GM19099 (cell line): ENCODE measurements at regions not wholly inside any gene's neighbourhood (a gene's known extent, or its start where the extent isn't known, plus 50 kb on each side); places are given as distances from the start of the nearest gene placed in this dataset.

ENCODE experiments used
- POLR2A ChIP-seq: IDR thresholded peaks from 3 replicates; pipeline ENCODE4 v1.6.1; 2011; ENCODE audit warnings: low read depth; ENCODE audit not compliant: insufficient read length; ENCODE audit errors: extremely low read depth

DNA sequence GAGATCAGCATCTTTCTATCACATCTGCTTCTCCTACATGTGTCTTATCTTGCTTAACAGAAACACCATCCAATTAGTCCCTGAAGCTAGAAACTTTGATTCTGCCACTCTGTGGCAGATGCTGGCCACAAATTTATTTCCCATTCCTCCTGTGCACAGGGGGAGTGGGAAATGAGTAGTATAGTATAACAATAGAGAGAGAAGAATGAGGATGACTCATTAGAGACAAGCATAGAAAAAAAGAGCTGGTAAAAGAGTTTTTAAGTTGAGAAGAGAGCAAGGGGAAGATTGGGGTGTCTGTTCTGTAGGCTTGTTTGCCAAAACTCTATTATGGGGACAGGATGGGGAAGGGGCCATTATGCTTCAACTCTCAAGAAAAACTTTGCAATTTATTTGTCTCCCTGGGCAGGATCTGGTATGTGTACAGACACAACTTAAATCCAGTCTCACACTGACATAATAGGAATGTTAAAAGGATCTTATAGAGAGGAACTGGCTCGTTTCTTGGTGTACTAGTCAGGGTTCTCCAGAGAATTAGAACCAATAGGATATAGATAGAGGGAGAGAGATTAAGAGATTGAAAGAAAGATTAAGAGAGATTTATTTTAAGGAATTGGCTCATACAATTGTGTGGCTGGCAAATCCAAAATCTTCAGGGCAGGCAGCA is 142.6 kb upstream of the CPSF6 start:
- TF ChIP-seq POLR2A = no peak

GRCh38 chr12:69097619-69098368 is 141.6 kb upstream of the CPSF6 start:
- TF ChIP-seq POLR2A = no peak

- TF ChIP-seq POLR2A = no peak
These were observed 140.1 kb upstream of the CPSF6 start for GRCh38 chr12:69099201-69099837.

DNA sequence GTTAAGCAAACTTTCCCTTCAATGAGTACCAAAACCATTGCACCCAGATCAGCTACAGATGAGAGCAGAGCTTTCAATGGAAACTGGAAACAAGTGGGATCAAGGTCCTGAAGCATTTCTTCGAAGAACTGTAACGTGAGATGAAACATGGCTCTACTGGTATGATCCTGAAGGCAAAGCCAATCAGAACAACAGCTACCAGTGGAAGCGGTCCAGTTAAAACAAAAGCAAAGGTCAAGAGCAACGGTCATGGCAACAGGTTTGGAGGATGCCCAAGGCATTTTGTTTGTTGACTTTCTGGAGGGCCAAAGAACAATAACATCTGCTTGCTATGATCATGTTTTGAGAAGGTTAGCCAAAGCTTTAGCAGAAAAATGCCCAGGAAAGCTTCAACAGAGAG is 137.9 kb upstream of the CPSF6 start:
- no peak for TF ChIP-seq POLR2A

DNA sequence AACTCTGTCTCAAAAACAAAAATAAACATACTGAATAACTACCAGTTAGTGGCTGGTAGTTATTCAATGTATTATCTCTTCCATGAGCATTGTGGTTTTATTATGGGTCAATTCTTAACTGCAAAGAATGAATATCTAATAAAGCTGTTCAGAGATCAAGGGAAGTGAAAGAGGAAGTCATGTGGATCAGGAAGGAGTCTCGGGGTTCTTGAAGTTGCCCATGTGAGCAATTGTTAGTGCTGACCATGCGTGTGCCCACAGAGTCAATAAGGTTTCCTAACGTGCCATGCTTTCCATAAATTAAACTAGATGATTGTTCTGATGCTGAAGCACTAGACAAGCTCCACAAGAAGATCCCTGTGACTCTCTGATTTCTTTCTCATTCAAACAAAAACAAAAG is 136.5 kb upstream of the CPSF6 start:
- TF ChIP-seq POLR2A = no peak

DNA sequence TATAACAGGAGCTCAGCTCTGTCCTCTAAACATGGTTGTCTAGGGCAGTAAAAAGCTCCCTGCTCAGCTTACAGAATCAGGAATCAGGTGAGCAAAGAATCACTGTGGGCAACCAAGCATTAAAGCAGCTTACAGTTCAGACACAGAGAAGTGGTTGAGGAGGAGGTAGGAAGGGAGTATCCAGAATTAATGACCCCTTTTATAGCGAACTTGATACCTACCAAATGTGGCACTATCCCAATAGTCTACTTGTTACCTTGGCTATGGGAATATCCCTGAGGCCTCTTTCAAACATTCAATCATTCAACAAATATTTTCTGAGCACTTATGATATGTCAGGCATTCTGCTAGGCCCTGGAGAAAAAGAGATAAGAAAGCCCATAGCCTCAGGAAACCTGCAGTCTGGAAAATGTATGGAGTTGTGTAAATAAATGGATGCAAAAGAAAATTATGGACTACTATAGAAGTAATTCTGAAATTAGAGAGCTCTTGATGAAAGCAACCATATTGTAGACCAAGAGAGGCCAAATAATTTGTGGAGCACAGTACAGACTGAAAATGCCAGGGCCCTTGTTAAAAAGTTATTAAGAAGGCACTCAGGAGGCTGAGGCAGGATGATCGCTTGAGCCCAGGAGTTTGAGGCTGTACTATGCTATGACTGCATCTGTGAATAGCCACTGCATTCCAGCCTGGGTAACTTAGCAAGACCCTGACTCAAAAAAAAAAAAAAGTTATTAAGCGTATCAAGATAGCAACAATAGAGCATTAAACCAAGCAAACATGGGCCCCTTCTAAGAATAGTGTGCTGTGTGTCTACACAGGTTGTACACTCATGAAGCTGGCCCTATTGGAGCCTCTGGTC is 134.0 kb upstream of the CPSF6 start:
- no peak for TF ChIP-seq POLR2A

DNA sequence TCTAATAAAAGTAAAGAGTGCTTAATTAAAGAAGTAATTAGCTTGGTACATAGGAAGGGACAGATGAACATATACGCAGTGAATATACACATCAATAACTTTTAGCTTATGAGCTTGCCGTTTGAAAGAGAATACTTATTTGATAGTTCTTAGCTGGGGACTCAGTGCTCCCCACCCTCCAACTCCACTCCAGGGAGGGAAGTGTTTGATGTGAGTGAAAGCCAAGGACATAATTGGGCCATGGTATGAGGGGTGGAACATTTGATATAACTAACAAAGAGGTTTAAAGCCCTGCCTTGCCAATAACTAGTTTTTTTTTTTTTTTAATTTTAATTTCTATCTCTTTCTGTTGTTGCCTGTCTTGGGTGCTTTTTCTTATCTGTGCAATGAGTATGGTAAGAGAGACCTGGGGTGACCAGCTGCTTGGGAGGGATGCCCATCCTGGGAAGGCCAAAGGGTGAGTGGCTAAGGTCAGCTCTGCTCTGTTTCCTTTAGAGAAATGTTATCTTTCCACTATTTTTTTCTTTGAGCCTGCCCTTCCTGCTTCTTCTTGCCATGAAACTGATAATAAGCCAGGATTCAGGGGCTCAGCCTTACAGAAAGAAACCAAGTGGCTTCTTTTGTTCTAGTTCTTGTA is 132.8 kb upstream of the CPSF6 start:
- no peak for TF ChIP-seq POLR2A

GRCh38 chr12:69107541-69107940 is 131.8 kb upstream of the CPSF6 start:
- no peak for TF ChIP-seq POLR2A

- no peak for TF ChIP-seq POLR2A
These were observed 131.3 kb upstream of the CPSF6 start for GRCh38 chr12:69108037-69108436.

GRCh38 chr12:69112616-69113015 is 126.8 kb upstream of the CPSF6 start:
- TF ChIP-seq POLR2A = no peak

GRCh38 chr12:69115099-69115498 is 124.3 kb upstream of the CPSF6 start:
- no peak for TF ChIP-seq POLR2A

- TF ChIP-seq POLR2A = no peak
These were observed 123.4 kb upstream of the CPSF6 start for GRCh38 chr12:69115951-69116350.

GRCh38 chr12:69117566-69118266 is 121.7 kb upstream of the CPSF6 start:
- no peak for TF ChIP-seq POLR2A

DNA sequence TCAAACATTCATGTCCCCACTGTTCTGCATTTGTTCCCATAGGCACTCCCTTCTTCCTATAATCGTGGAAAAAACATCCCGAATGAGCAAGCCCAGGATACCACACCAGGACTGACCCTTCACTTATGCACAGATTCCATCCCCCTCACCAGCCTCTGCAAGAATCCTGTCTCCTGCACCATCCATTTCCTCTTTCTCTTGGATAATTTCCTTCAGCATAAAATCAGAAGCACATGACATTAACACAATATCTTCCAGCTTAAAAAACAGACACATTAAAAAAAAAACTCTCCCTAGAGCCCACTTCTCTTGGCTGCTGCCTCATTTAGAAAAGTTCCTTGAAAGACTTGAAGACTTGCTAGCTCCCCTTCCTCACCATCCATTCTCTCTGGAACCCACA is 120.9 kb upstream of the CPSF6 start:
- TF ChIP-seq POLR2A = no peak
